ENCODE measurements at regions not wholly inside any gene's neighbourhood (a gene's known extent, or its start where the extent isn't known, plus 50 kb on each side); places are given as distances from the start of the nearest gene placed in this dataset.

DNA sequence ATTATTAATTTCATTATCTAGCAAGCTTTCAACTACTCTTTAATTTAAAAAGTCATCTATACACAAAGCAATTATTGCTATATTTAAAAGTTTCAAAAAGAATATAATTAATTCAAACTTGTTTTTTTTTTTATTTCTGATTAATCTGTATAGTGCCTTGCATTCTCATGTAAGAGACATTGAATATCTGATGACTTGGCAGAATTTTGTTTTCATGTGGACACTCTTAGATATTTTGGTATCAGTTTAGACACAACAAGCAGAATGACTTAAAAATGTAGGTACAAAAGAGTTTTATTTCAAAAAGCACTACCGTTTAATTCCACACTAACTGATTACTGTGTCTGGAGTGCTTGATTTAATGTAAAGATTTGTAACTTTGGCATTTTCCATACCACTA is 1129.6 kb downstream of the PDHA2 start:
- Histone ChIP-seq H3K9me3 (replicated peaks in 1 of 11) (no peaks in the 10 kb centered on the region), H4K20me1 (no peaks in the 10 kb centered on the region), H3K4me1 (no peaks in the 10 kb centered on the region), H3K27me3 (no peaks in the 10 kb centered on the region), H3K4me3 (no peak overlapping the region), H3K9ac (no peak overlapping the region), H3K4me2 (no peak overlapping the region), H3K27ac (no peak overlapping the region), H3K36me3 (no peaks in the 10 kb centered on the region)
- no peak for TF ChIP-seq Cebpa-rat (IDR thresholded peaks at IDR 0.05)

DNA sequence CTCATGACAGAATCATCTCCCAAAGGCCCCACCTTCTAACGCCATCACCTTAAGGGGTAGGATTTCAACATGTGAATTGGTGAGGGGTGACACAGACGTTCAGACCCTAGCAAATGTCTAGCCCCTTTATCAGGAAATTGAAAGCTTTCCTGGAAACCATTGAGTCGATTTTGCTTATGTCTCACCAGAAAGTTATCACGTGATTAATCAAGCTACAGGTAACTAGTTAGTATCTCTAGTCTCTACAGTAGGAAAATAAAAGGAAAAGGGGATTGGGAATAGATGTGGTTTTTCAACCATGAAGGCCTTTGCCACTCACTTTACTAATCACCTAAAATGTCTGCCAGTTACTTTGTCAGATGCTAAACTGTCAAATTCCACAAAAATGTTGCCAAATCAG is 1133.0 kb downstream of the PDHA2 start:
- Histone ChIP-seq H4K20me1 (no peaks in the 10 kb centered on the region), H3K27ac (no peak overlapping the region), H3K9ac (no peak overlapping the region), H3K9me3 (replicated peaks in 1 of 11) (no peaks in the 10 kb centered on the region), H3K27me3 (no peaks in the 10 kb centered on the region), H3K4me1 (no peaks in the 10 kb centered on the region), H3K4me3 (no peak overlapping the region), H3K4me2 (no peak overlapping the region), H3K36me3 (no peaks in the 10 kb centered on the region)
- no peak for TF ChIP-seq Cebpa-rat (IDR thresholded peaks at IDR 0.05)

DNA sequence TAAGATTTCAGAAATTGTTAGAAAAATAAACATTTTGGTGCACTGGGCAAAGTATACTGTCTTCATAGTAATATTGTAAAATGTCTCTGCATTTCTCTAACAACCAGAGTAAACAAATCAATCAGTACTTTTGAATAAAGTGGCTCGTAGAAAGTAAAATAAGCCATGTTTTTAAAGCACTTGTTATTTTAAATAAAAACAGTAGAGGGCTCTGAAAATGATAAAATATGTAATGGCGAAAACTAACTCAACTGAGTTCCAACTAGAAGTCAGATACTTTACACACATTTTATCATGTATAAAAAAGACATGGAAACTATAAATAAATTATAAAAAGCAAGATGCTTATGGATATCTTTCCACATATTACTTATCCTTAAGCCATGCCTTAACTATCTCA is 1134.4 kb downstream of the PDHA2 start:
- no peaks in the 10 kb centered on the region for H3K4me1 ChIP-seq
- H3K9me3 ChIP-seq (replicated peaks in 1 of 11) = no peaks in the 10 kb centered on the region
- no peaks in the 10 kb centered on the region for H3K36me3 ChIP-seq
- no peak overlapping the region for H3K4me2 ChIP-seq
- H3K9ac ChIP-seq = no peak overlapping the region
- H3K27ac ChIP-seq = no peak overlapping the region
- no peaks in the 10 kb centered on the region for H3K27me3 ChIP-seq
- H3K4me3 ChIP-seq = no peak overlapping the region
- H4K20me1 ChIP-seq = no peaks in the 10 kb centered on the region
- TF ChIP-seq Cebpa-rat (IDR thresholded peaks at IDR 0.05) = no peak

DNA sequence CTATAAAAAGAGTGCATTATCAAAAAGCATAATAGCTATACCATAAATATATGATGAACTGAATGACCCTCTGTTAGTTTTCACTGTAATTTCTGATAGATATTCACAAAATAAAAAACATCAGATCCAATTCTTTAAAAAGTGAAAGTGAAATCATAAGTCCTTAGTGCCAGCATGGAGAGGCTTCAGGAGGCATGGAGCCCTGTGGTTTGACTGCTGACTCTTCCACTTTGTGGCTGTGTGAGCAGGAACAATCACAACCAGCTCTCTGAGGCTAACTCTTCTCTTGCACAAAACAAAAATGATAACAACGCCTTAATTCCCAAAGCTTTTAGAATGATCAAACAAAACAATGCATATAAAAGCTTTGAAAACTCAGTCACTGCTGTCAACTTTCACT is 1143.9 kb downstream of the PDHA2 start:
- H3K4me1 ChIP-seq = no peaks in the 10 kb centered on the region
- H3K36me3 ChIP-seq = no peaks in the 10 kb centered on the region
- no peak overlapping the region for H3K9ac ChIP-seq
- no peak overlapping the region for H3K4me3 ChIP-seq
- no peak overlapping the region for H3K27ac ChIP-seq
- H3K4me2 ChIP-seq = no peak overlapping the region
- TF ChIP-seq Cebpa-rat (IDR thresholded peaks at IDR 0.05) = no peak
- no peaks in the 10 kb centered on the region for H3K27me3 ChIP-seq
- H3K9me3 ChIP-seq (replicated peaks in 1 of 11) = no peaks in the 10 kb centered on the region
- no peaks in the 10 kb centered on the region for H4K20me1 ChIP-seq

DNA sequence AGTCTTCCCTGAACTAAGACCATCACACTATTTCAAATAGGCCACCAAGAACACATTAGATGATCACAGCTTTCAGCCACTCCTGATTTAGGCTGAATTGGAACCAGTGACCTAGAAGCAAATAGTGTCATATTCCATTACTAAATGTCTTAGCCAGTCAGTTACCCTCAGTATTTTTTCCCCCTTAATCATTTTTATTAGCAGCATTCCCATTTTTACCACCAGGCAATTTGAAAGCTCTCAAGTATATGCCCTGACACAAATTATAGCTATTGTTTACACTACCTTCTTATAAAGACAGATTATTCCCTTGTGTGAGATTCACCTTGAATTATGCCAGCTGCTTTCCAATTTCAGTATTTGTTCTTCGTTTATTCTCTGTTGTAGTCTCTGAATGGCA is 1146.9 kb downstream of the PDHA2 start:
- H3K4me1 ChIP-seq = no peaks in the 10 kb centered on the region
- no peak overlapping the region for H3K9ac ChIP-seq
- TF ChIP-seq Cebpa-rat (IDR thresholded peaks at IDR 0.05) = no peak
- H3K27ac ChIP-seq = no peak overlapping the region
- no peaks in the 10 kb centered on the region for H4K20me1 ChIP-seq
- H3K36me3 ChIP-seq = no peaks in the 10 kb centered on the region
- no peak overlapping the region for H3K4me3 ChIP-seq
- no peak overlapping the region for H3K4me2 ChIP-seq
- H3K9me3 ChIP-seq (replicated peaks in 1 of 11) = no peaks in the 10 kb centered on the region
- H3K27me3 ChIP-seq = no peaks in the 10 kb centered on the region

DNA sequence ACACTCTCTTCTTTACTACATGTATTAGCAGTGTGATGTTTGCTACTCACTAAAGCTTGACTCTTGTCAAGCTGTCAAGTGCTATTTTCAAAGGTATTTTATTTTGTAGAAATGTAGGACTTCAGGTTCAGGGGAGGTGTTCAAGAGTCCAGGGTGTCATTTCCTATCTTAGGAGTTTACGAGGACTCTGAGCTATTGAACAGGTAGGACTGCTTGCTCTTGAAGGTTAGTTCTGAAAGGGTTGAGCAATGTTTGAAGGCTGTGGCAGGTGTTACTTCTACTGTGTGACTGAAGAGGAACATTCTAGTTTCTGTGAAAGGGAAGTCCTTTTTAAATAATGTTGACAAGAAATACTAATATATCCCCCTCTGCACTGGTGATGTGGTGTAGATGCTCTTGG is 1151.2 kb downstream of the PDHA2 start:
- no peaks in the 10 kb centered on the region for H3K4me1 ChIP-seq
- no peak for TF ChIP-seq Cebpa-rat (IDR thresholded peaks at IDR 0.05)
- H4K20me1 ChIP-seq = no peaks in the 10 kb centered on the region
- H3K9ac ChIP-seq = no peak overlapping the region
- H3K27ac ChIP-seq = no peak overlapping the region
- no peaks in the 10 kb centered on the region for H3K36me3 ChIP-seq
- no peaks in the 10 kb centered on the region for H3K9me3 ChIP-seq (replicated peaks in 1 of 11)
- H3K4me2 ChIP-seq = no peak overlapping the region
- H3K4me3 ChIP-seq = no peak overlapping the region
- no peaks in the 10 kb centered on the region for H3K27me3 ChIP-seq

DNA sequence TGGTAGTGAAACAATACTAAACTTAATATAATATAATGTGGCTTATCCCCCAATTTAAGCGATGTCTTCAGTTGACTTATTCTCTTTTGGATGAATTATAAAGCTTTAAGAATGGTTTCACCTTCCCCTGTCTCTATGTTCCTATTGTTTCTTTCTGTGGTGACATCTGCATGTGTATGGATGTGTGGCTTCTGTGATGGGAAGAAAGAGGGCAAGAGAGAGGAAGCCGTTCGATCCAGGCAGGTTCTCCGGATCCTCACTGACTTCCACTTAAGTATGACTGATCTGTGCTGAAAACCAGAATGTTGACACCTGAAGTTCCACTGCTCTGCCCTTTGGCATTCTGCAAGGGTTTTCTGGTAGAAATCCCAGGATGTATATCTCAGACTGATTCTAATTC is 1150.8 kb downstream of the STPG2 start:
- H3K36me3 ChIP-seq = no peaks in the 10 kb centered on the region
- no peaks in the 10 kb centered on the region for H3K27me3 ChIP-seq
- no peak overlapping the region for H3K4me3 ChIP-seq
- H3K4me2 ChIP-seq = no peak overlapping the region
- TF ChIP-seq Cebpa-rat (IDR thresholded peaks at IDR 0.05) = no peak
- no peak overlapping the region for H3K27ac ChIP-seq
- H3K4me1 ChIP-seq = no peaks in the 10 kb centered on the region
- H4K20me1 ChIP-seq = no peaks in the 10 kb centered on the region
- H3K9me3 ChIP-seq (replicated peaks in 1 of 11) = no peaks in the 10 kb centered on the region
- no peak overlapping the region for H3K9ac ChIP-seq

DNA sequence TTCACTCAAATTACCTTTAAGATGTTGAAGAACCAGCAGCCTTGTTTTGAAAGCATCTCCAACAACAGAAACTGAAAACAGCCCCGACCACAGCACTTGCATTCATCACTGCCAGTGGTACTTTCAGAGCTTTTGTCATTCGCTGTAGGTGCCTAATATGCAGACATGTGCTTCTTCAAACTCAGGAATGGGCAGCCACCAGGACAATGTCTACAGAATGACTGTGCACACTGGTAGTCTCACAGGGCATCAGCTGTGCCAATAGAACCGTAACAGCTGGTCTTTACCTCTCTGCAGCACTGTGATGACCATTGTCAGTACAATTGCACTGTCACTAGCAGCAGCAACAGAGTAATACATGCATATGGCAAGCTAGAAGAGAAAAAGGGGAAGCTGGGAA is 1149.7 kb downstream of the STPG2 start:
- H3K4me1 ChIP-seq = no peaks in the 10 kb centered on the region
- no peak overlapping the region for H3K9ac ChIP-seq
- no peak overlapping the region for H3K4me2 ChIP-seq
- no peaks in the 10 kb centered on the region for H3K9me3 ChIP-seq (replicated peaks in 1 of 11)
- no peaks in the 10 kb centered on the region for H4K20me1 ChIP-seq
- no peaks in the 10 kb centered on the region for H3K36me3 ChIP-seq
- H3K4me3 ChIP-seq = no peak overlapping the region
- no peaks in the 10 kb centered on the region for H3K27me3 ChIP-seq
- no peak overlapping the region for H3K27ac ChIP-seq
- TF ChIP-seq Cebpa-rat (IDR thresholded peaks at IDR 0.05) = no peak

DNA sequence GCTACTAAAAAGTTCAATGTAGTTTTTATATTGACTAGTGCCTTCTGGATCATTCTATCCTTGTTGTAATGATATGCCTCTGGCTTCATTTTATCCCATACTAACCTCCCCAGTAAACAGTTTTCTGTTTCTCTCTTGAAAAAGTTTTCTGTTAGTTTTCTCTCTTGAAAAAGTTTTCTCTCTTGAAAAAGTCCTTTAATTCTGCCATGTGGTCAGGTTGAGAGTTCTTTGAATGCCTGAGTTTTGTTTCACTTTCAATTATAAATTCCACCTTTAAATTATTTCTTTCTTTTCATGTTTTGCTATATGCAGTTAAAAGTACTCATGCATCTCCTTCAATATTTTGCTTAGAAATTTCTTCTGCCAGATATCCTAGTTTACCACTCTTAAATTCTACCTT is 1139.6 kb downstream of the STPG2 start:
- H3K4me2 ChIP-seq = no peak overlapping the region
- TF ChIP-seq Cebpa-rat (IDR thresholded peaks at IDR 0.05) = no peak
- no peaks in the 10 kb centered on the region for H3K4me1 ChIP-seq
- no peak overlapping the region for H3K4me3 ChIP-seq
- no peaks in the 10 kb centered on the region for H3K36me3 ChIP-seq
- H3K27ac ChIP-seq = no peak overlapping the region
- H4K20me1 ChIP-seq = no peaks in the 10 kb centered on the region
- H3K9ac ChIP-seq = no peak overlapping the region
- no peaks in the 10 kb centered on the region for H3K27me3 ChIP-seq
- H3K9me3 ChIP-seq (replicated peaks in 1 of 11) = no peaks in the 10 kb centered on the region

DNA sequence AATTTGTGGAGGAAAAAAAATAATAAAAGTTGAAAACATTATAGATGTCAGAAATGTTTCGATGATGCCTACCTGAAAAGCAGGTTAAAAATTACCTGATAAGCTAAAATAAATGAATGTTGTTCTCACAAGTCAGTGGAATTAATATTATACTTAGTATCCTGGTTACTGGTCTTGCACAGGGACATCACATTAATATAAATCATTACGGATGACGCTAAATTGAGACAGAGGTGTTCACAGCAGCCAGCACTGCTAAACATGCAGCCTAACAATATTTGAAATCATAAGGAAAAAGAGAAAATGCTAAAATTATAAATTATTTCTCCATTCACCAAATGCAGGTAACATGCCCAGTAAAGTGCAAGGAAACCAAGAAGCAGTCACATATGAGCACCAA is 1130.0 kb downstream of the STPG2 start:
- no peak overlapping the region for H3K27ac ChIP-seq
- H3K27me3 ChIP-seq = no peaks in the 10 kb centered on the region
- no peak overlapping the region for H3K9ac ChIP-seq
- H4K20me1 ChIP-seq = no peaks in the 10 kb centered on the region
- H3K4me2 ChIP-seq = no peak overlapping the region
- H3K9me3 ChIP-seq (replicated peaks in 1 of 11) = no peaks in the 10 kb centered on the region
- H3K4me1 ChIP-seq = no peaks in the 10 kb centered on the region
- no peak for TF ChIP-seq Cebpa-rat (IDR thresholded peaks at IDR 0.05)
- H3K36me3 ChIP-seq = no peaks in the 10 kb centered on the region
- no peak overlapping the region for H3K4me3 ChIP-seq

DNA sequence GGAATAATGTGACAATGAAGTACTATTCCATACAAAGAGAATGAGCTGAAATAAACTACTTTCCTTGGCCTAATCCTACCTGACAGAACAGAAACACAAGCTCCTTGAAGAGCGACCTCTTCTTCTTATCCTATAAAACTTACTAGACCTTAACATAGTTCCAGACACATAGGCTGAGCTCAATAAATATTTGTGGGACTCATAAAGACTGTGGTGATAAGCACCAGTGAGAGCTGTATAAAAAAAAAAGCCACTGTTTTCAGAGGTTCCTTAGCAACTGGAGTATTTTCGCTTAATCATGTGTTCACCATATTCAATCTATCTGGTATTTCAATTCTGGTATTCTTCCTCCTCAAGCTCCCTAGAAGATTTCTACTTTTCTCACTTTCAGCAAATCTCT is 1129.6 kb downstream of the STPG2 start:
- H3K36me3 ChIP-seq = no peaks in the 10 kb centered on the region
- no peaks in the 10 kb centered on the region for H4K20me1 ChIP-seq
- no peaks in the 10 kb centered on the region for H3K4me1 ChIP-seq
- H3K9ac ChIP-seq = no peak overlapping the region
- H3K4me2 ChIP-seq = no peak overlapping the region
- no peak overlapping the region for H3K4me3 ChIP-seq
- TF ChIP-seq Cebpa-rat (IDR thresholded peaks at IDR 0.05) = no peak
- H3K27me3 ChIP-seq = no peaks in the 10 kb centered on the region
- H3K9me3 ChIP-seq (replicated peaks in 1 of 11) = no peaks in the 10 kb centered on the region
- H3K27ac ChIP-seq = no peak overlapping the region

Measured in BLaER1 treated with 17β-estradiol and CSF1 and Interleukin-3, amounts not matched to agents 10 nM and 100 nM (cell line).